H7 (cell line): ENCODE measurements at regions not wholly inside any gene's neighbourhood (a gene's known extent, or its start where the extent isn't known, plus 50 kb on each side); places are given as distances from the start of the nearest gene placed in this dataset.

ENCODE experiments used
- DNase-seq: peaks from one replicate; pipeline ENCODE4 v3.0.0; 2012
- H3K27me3 ChIP-seq: 2 replicates; pipeline ENCODE4 v1.6.0; 2011; ENCODE audit warnings: mild to moderate bottlenecking, low read length; ENCODE audit not compliant: control insufficient read depth, insufficient read depth
- H3K36me3 ChIP-seq: replicated peaks from 2 replicates; pipeline ENCODE4 v1.5.1; 2011; ENCODE audit warnings: low read length; ENCODE audit not compliant: control insufficient read depth, insufficient read depth
- H3K4me3 ChIP-seq: 2 replicates; pipeline ENCODE4 v1.5.1; 2011; ENCODE audit warnings: low read depth, mild to moderate bottlenecking, control low read depth, low read length, moderate library complexity; ENCODE audit not compliant: insufficient read depth

DNA sequence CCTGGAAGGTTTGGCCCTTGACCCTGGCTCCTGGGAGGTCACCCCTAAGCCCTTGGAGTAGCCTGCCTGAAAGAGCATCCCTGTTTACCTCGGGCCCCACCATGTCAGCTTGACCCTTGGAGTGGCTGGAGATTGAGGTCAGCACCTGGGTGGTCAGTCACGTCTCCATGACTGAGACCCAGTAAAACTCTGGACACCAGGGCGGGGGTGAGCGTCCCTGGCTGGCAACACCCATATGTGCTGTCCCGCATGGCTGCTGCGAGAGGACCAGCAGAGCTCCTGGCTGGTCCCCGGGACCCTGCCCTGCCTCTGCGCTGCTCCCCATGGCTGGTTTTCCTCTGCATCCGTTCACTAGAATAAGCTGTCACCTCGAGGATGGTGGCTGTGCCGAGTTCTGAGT is 91.2 kb downstream of the RBFOX3 start:
- H3K4me3 ChIP-seq: no peak overlapping the region
- no peaks in the 10 kb centered on the region for H3K27me3 ChIP-seq
- no peak for DNase-seq
- no peaks in the 10 kb centered on the region for H3K36me3 ChIP-seq

DNA sequence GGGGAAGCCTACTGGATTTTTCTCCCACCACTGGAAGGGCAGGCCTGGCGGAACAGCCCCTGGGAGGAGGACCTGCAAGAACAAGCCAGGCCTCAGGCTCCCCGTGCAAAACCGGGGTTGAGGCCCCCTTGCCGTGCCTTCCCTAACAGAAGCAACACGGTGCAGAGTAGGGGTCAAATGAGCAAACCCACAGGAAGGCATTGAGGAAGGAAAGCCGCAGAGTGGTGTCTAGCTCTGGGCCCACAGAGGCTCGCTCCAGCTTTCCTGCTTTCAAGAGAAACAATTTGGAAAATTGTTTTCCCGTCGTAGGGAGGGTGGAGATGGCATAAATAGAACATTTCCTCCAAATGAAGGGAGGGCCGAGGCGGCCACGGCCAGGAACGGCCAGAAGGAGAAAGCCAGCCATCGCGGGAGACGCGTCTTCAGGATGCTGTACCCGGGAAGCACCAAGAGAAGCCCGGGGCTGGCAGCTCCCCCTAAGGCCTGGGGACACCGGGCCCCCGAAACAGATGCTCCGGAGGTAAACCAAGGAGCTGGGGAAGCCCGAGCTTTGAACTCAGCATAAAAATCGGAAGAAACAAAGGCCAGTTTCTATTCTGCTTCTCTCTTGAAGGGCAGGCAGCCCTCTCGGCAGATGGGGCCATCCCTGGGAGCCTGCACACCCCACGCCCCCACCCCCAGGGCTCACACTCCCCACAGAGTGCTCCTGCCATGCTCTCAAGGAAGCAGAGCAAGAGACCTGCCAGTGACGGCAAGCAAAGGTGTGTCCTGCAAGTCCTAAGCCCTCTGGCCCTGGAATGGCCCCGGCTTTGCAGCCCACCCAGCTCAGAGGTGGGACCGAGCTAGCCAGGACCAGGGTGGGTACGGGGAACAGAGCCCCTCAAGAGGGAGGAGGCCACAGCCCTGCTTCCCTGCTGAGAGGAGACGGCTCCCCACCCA is 92.0 kb downstream of the RBFOX3 start:
- Histone ChIP-seq H3K27me3 (no peaks in the 10 kb centered on the region), H3K4me3 (no peak overlapping the region), H3K36me3 (no peaks in the 10 kb centered on the region)
- no peak for DNase-seq

DNA sequence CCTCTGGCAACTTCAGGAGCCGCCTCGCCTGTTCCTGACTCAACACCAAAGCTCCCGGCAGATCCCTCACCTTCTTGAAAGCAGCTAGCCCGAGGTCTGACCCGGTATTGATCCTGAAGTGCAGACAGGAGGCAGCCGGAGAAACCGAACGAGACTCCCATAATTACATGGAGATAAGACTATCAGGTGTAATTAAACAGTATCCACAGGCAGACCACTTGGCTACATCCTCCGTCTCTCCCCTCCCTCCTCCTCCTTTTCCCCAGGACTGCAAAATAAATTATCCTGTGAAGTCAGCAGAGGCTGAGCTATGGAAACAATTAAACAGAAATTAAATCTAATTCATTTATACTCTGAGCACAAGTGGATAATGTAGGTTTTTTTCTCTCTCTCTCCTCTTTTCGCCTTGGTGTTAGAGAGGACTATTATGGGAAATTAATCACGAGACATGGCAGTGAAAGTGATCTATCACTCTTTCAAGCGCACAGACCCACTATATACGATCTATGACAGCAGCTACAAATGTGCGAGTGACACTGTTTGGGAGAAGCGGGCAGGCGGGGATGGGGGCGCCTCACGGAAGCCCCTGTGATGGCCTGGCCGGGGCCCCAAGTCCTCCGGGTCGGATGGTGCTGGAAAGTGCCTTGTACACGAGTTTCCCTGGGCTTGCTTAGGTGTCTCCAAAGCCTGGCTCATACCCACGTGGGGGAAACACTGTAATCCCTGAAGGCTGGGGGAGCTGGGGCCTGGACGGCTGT is 92.8 kb downstream of the RBFOX3 start:
- no peak overlapping the region for H3K4me3 ChIP-seq
- H3K27me3 ChIP-seq: no peaks in the 10 kb centered on the region
- H3K36me3 ChIP-seq: no peaks in the 10 kb centered on the region
- DNase-seq: no peak

DNA sequence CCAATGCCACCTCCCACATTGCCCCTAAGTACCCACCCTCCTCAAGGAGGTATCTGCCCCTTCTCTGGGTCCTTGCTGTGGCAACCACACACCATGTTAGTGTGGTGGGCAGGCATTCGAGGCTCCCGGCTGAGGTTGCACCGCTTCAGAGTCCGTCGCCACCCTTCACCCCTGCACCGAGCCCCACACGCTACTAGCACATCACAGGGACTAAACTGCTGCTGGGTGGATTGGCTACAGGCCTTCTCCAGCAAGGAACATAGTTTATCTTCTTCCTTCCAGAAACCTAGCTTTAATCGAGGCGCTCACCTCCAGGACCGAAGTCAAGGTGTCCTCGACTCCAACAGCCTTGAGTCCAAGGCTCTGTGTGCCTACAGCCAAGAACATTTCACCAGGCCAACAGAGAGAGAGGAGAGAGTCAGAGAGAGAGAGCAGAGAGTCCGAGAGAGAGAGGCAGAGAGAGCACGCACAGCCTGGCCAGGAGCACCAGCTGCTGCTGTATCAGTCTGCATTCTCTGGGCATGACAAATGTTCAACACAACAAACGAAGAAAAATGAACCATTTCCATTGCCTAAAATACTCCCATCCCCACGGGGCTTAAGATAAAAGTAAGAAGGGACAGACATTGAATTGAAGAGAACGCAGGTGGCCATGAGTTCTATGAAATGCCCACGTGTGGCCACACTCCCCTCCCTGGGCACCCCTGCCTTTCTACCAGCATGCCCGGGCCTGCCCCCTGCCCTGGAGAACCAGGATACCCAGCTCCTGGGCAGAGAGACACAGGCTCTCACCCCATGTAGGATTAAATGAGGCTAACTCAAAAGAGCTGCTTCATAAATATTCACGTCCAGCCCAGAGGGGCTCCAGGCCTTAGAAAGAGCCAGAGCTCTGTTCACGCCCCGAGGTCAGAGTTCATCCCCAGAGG is 94.9 kb downstream of the RBFOX3 start:
- Histone ChIP-seq H3K4me3 (no peak overlapping the region), H3K36me3 (no peaks in the 10 kb centered on the region), H3K27me3 (no peaks in the 10 kb centered on the region)
- peak; percentile 72 for DNase-seq

DNA sequence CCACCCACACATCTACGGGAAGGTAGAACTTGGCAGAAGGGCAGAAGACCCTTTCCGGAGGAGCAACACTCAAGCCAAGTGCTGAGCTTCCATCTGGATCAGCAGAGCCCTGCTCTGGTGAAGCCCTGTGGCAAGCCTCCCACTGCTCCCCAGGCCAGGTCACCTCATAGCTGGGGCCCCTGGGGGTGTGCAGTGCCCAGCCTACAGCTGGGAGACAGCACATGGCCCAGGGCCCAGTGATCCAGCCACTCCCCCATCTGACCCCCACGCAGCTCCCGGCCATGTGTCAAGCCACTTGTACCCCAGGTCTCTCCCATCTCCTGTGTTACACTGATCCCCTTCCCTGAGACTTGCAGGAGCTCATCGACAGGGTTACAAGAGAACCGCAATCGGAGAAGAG is 95.7 kb downstream of the RBFOX3 start:
- Histone ChIP-seq H3K27me3 (no peaks in the 10 kb centered on the region), H3K4me3 (no peak overlapping the region), H3K36me3 (no peaks in the 10 kb centered on the region)
- no peak for DNase-seq

DNA sequence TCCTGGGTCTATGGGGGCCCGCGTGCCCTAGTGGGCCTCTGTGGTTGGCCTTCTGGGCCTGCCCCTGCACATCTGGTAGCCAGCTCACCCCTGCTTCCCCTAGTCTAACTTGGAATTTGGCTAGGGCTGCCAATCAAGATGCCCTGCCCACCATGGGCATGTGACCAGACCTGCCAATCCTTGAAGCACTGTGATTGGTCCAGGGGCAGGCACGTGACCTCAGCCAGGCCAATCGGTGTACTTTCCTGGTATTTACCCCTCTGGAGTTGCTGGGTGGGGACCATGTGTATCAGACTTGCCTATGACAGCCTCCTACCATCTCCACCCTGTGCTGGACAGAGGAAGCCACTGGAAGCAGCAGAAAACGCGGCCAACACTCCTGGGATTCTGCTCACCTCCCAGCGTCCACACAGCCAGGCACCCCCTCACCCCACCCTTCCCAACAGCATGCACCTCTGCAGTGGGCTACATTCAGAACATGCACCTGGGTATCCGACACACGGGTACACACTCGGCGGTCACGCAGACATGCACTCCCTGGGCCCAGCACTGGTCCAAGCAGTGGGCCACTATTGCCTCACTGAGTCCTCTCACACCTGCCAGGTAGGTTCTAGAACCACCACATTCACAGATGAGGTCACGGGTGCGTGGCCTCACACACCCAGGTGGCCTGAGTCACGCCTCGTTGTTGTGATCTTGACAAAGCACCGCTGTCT is 96.9 kb downstream of the RBFOX3 start:
- Histone ChIP-seq H3K36me3 (no peaks in the 10 kb centered on the region), H3K27me3 (no peaks in the 10 kb centered on the region), H3K4me3 (no peak overlapping the region)
- DNase-seq: no peak

DNA sequence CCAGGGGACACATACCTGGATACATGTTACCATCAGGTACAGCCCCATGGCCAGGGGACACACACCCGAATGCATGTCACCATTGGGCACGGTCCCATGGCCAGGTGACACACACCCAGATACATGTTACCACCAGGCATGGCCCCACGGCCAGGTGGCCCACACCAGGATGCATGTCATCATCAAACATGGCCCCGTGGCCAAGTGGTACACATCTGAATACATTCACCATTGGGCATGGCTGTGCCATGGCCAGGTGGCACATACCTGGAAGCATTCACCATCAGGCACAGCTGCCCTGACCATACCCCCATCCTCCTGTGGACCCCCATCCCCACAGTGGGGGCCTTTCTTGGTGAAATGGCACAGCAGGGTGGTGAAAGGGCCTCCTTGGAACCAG is 97.6 kb downstream of the RBFOX3 start:
- H3K27me3 ChIP-seq: no peaks in the 10 kb centered on the region
- H3K4me3 ChIP-seq: no peak overlapping the region
- DNase-seq: no peak
- H3K36me3 ChIP-seq: no peaks in the 10 kb centered on the region

DNA sequence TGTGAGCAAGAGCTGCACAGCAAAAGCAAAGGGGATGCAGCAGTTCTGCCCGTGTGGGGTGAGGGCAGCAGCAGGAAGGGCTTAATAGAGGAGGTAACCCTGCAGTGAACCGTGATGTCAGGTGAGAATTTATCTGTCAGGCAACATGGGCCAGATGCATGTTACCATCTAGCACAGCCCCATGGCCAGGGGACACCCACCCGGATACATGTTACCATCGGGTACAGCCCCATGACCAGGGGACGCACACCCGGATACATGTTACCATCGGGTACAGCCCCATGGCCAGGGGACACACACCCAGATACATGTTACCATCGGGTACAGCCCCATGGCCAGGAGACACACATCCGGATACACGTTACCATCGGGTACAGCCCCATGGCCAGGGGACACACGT is 99.4 kb downstream of the RBFOX3 start:
- Histone ChIP-seq H3K36me3 (no peaks in the 10 kb centered on the region), H3K27me3 (no peaks in the 10 kb centered on the region), H3K4me3 (no peak overlapping the region)
- no peak for DNase-seq

DNA sequence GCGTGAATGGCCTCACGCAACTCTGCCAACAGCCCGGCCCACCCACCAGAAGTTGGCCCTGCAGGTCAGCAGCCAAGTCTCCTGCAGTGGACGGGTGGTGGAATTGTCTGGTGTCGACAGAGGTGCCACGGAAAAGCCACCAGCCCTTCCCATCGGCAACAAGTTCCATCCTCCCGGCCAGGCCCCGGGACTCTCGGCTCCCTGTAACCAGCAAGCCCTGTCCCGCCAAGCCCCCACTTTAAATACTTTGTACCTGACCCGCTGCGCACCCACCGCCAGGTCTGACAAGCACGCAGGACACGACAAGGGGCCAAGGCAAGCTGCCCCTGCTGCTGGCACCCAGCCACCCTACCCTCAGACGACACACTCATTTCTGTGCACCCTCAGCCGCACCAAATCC is 100.8 kb downstream of the RBFOX3 start:
- no peak overlapping the region for H3K4me3 ChIP-seq
- H3K27me3 ChIP-seq: no peaks in the 10 kb centered on the region
- DNase-seq: no peak
- no peaks in the 10 kb centered on the region for H3K36me3 ChIP-seq

DNA sequence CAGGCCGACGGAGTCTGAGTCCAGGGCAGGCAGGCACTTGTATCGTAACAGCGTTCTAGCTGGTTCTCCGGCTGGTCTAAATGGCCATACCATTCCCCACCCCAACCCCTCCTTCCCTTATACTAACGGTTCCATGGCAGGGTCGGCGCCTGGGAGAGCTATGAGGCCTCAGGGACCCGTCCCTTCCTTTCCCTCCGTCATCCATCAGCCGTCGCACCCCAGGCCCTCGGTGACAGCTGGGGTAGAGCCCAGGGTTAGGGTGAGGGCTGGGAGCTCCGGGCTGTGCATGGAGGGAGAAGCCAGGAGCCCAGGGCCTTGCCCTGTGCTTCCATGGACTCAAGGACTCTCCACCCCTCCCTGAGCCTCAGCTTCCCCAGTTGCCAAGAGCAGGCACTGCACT is 101.4 kb downstream of the RBFOX3 start:
- no peaks in the 10 kb centered on the region for H3K36me3 ChIP-seq
- H3K4me3 ChIP-seq: no peak overlapping the region
- DNase-seq: no peak
- no peaks in the 10 kb centered on the region for H3K27me3 ChIP-seq

DNA sequence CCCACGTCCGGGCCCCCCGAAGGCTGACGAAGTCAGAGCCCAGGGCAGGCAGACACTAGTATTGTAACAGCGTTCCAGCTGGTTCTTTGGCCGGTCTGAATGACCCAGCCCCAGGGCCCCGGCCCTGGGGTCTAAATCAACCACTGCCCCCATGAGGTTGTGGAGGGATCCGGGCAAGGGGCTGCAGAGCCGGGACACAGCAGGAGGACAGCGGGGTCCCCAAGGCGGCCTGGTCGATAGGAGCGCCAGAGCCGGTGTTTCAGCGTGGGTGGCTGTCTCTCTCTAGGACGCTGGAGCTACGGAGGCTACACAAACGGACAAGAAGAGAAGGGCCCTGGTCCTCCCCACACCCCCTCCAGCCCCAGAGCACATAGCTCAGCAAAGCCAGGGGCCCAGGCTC is 101.8 kb downstream of the RBFOX3 start:
- no peaks in the 10 kb centered on the region for H3K27me3 ChIP-seq
- no peaks in the 10 kb centered on the region for H3K36me3 ChIP-seq
- peak; percentile 66 for DNase-seq
- no peak overlapping the region for H3K4me3 ChIP-seq

DNA sequence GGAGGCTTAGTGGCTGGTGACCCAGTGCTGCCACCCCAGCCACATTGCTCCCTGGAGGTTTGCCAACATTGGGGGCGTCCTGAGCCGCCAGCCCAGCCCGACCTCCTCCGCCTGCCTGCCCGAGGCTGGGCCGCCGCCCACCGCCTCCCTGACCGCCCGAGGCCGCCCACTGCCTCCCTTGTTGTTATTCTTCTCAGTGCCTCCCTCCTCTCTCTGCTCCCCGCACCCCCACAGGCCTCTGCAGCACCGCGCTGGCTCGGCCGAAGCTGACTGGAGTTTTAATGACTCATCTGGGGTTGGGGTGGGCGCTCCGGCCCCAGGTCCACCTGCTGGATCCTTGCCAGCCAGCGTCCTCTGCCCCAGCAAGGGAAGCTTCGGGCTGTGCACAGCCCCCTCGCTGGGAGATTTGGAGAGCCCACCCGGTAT is 102.5 kb downstream of the RBFOX3 start:
- Histone ChIP-seq H3K36me3 (no peaks in the 10 kb centered on the region), H3K27me3 (no peaks in the 10 kb centered on the region), H3K4me3 (no peak overlapping the region)
- DNase-seq: no peak

DNA sequence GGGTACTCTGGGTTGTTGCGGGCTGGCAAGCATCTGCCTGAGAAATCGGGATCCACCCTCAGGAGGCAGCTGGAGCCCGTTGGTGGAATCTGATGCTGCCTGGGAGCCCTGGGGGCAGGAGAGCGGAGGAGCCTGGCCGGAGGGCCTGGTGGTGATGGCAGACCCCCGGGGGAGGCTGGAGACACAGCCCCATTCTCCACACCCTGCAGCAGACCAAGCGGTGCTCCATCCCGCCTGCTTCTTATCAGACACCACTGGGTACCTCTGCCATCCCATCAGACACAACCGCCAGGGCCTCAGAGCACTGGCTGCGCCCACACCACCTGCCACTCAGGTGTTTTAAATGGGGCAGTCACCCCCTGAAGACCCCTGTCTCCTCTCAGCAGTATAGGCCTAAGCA is 103.9 kb downstream of the RBFOX3 start:
- no peak for DNase-seq
- H3K27me3 ChIP-seq: no peaks in the 10 kb centered on the region
- no peaks in the 10 kb centered on the region for H3K36me3 ChIP-seq
- no peak overlapping the region for H3K4me3 ChIP-seq
